ENCODE measurements at regions not wholly inside any gene's neighbourhood (a gene's known extent, or its start where the extent isn't known, plus 50 kb on each side); places are given as distances from the start of the nearest gene placed in this dataset.
"Not testable (repeated sequence)": the region's sequence is repeated elsewhere in the genome, so short reads cannot be mapped to it uniquely, and the experiment has no call there.

DNA sequence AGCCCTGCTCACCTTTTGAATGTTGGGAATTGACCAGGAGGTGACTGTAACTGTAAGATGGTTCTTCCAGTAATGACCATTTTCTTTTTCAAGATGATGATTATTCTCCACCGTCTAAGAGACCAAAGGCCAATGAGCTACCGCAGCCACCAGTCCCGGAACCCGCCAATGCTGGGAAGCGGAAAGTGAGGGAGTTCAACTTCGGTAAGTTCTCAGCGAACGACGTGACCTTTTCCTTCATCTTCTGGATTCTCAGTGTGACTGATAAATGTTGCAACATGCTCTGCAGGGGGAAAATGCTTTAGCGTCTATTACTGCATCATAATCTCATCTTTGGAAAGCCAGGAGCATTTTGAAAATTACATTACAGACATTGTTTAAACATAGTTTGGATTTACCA lies 89.5 kb upstream of the SPDYE9 start:
- DNase-seq (ENCODE audit: low spot score) = not testable (repeated sequence)

DNA sequence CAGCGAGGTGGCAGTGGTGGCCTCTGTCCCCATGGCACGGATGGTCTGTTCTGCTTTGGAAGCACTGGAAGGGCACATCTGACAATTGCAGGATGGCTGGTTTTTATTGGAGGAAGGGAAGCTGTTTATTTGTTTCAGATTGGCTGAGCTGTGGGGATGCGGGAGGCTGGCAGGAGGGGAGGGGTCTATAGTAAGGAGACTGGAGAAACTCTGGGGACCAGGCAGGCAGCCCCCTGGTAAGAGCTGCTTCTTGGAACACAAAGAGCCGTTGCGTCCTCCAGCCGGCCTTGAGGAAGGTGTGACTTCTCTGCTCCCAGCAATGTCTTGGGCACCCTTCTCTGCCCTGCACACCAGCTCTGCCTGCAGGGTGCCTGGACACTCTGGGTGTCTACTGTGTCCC lies 85.1 kb upstream of the SPDYE9 start:
- DNase-seq (ENCODE audit: low spot score) = not testable (repeated sequence)

DNA sequence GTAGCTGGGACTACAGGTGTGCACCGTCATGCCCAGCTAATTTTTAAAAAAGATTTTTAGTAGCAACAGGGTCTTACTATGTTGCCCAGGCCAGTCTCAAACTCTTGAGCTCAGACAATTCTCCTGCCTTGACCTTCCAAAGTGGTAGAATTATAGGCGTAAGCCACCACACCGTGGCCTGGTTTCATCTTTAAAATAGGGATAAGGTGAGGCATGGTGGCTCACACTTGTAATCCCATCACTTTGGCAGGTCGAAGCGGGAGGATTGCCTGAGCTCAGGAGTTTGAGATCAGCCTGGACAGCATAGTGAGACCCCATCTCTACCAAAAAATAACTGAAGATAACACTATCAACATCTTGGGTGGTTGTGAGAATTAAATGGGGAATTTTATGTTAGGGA lies 84.6 kb upstream of the SPDYE9 start:
- DNase-seq (ENCODE audit: low spot score) = not testable (repeated sequence)

DNA sequence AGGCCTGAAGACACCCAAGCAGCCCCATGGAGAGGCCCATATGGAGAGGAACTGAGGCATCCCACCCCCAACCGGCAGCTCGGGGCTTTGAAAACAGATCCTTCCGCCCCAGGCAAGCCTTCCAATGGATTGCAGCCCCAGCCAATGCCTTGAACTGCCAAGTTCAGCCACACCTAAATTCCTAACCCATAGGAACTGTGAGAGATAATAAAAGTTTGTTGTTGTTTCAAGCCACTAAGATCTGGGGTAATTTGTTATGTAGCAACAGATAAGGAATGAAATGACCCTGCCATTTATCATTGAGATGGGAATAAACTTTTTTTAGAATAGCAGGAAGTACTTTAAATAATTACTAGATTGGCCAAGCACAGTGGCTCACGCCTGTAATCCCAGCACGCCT lies 80.3 kb upstream of the SPDYE9 start:
- DNase-seq (ENCODE audit: low spot score) = not testable (repeated sequence)

DNA sequence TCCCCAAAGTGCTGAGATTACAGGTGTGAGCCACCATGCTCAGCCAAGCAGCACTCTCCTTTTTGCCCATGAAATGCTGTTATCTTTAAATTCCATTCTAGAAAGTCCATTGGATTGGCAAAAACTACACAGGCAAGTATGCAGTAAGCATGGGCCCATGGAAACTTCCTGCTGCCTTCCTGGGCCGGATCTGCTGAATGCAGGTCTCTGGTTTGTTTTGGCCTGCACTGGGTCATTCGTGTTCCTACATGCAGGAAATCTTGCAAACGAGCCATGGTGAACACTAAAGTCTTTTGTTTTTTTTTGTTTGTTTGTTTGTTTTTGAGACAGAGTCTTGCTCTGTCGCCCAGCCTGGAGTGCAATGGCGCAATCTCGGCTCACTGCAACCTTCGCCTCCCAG lies 76.8 kb upstream of the SPDYE9 start:
- DNase-seq (ENCODE audit: low spot score) = not testable (repeated sequence)

DNA sequence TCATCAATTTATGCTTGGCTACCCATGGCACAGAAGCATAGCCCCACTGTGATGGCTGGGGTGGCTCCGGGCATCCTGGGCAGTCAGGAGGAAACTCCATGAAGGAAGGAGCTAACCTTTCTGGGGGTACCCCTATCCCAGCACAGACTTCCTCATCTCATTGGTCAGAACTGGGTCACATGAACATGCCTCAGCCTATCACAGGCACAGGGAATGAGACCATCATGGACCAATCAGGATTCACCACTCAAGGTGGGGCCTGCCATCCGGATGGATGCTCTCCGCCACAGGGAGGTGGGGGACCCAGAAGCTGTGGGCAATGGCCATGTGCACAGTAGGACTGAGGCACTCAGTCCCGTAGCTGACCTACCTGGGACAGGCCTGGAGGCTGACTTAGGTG lies 75.9 kb upstream of the SPDYE9 start:
- not testable (repeated sequence) for DNase-seq (ENCODE audit: low spot score)

DNA sequence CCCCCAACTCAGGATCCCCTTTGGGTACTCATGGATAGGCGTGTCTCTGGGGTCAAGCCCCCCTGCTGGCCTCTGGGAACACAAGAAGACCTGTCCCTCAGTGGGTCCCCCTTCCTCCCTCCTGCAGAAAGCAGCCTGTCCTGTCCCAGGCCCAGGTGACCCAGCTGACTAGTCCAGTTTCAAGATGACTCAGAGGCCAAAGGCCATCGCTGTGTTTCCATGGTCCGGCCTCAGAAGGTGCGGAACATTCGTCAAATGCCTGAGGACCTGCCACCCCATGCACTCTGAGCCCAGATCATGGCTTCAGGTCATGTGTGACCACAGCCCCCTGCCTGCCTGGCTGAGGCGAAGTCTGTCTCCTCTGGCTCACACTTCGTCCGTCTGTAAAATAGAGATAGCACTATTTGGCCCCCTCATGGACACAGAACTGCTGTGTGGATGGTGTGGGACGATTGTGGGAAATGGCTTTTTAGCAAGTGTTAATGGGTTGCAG lies 71.4 kb upstream of the SPDYE9 start:
- DNase-seq (ENCODE audit: low spot score) = not testable (repeated sequence)

DNA sequence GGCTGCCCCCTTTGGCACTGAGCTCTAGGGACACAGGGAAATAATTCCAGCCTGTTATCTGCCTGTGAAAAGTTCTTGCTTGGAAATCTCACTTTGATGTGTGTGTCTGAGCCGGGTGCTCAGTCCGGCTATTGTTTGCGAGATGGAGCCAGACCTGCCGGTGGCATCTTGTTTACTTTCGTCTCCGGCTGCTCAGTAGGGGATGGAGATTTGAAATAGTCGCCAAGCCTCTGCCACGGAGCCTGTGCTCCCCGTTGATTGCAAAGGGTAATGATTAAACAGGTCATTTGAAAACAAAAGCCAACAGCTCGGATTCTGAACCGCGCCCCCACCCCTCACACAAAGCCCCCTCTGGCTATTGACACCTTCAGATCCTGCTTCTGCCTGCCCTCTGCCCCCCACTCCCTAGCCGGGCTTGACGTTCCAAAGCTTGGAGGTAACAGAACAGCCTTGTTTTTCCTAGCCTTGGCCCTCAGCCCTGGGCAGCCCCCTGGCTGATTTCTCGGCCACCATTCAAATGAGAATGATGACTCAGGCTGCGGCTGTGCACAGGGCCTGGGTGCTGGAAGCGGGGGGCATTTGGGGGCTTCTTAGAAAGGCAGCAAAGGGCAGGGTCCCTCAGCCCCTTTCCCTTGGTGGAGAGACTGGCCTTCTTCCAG lies 70.8 kb upstream of the SPDYE9 start:
- not testable (repeated sequence) for DNase-seq (ENCODE audit: low spot score)

DNA sequence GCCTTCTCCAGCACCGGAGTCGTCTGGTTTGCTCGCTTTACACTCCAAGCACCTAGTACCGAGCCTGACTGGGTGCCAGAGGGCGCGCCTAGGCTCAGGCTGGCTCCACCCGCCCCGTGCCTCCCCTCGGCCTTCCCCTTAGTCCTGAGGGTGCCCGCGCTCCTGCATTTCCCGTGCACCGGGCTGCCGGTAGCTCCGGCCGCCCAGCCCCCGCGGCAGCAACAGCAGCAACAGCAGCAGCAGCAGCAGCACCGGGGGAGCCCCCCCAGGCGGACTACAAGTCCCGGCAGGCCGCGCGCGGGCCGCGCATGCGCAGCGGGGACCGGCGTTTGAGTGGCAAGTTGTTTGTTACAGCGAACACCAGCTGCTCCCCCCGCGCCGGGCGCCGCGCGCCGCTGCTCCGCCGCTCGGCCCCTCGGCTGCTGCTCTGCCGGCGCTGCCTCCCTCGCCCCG lies 68.8 kb upstream of the SPDYE9 start:
- peak; percentile 75 for DNase-seq (ENCODE audit: low spot score)

GRCh38 chr7:73153921-73154585 lies 68.2 kb upstream of the SPDYE9 start:
- not testable (repeated sequence) for DNase-seq (ENCODE audit: low spot score)

DNA sequence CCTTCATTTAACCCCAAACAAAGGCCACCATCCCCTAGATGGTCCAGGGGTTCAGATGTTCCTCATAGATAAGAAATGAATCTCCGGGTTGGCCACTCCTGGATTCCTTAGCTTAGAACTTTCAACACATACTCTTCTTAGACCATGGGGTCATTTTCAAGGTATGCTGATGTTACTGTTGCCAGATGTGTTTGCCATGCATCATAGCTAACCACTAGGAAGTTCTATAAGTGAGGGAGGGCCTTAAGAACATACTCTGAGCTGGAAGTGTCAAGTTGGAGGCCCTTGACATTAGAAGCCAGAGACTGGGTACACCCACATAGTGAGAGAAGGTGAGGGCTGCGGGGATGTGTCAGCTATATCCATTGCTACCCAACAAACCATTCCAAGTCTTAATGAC lies 62.7 kb upstream of the SPDYE9 start:
- not testable (repeated sequence) for DNase-seq (ENCODE audit: low spot score)

DNA sequence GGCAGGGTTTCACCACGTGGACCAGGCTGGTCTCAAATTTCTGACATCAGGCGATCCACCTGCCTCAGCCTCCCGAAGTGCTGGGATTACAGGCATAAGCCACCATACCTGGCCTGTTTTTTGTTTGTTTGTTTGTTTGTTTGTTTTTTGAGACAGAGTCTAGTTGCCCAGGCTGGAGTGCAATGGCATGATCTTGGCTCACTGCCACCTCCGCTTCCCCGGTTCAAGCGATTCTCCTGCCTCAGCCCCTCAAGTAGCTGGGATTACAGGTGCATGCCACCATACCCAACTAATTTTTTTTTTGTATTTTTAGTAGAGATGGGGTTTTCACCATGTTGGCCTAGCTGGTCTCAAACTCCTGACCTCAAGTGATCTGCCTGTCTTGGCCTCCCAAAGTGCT lies 61.8 kb upstream of the SPDYE9 start:
- DNase-seq (ENCODE audit: low spot score) = not testable (repeated sequence)

- DNase-seq (ENCODE audit: low spot score) = not testable (repeated sequence)
These were observed 58.2 kb upstream of the SPDYE9 start for GRCh38 chr7:73143993-73144392.

GRCh38 chr7:73137922-73138321 lies 52.1 kb upstream of the SPDYE9 start:
- DNase-seq (ENCODE audit: low spot score) = not testable (repeated sequence)
